ENCODE measurements at regions not wholly inside any gene's neighbourhood (a gene's known extent, or its start where the extent isn't known, plus 50 kb on each side); places are given as distances from the start of the nearest gene placed in this dataset.

DNA sequence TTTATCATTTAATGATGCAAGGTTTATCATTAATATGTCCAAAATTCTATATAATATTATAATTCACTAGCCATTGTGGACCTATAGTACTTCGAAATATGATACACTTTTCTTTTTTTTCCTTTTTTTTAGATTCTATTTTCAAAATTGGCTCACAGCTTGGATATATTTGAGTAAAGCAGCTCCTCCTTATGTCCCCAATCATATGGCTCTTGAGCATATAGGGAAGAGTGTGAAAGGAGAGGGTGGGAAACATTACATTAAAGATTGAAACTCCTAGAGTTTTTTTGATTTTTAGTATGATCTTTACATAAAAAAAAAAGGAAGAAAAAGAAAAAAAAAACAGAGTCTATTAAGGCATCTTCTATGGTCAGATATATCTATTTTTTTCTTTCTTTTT is 457.9 kb downstream of the RIT2 start:
- ChIA-PET POLR2A (no interaction called here), CTCF (no interaction called here)
- DNase-seq: no peak

DNA sequence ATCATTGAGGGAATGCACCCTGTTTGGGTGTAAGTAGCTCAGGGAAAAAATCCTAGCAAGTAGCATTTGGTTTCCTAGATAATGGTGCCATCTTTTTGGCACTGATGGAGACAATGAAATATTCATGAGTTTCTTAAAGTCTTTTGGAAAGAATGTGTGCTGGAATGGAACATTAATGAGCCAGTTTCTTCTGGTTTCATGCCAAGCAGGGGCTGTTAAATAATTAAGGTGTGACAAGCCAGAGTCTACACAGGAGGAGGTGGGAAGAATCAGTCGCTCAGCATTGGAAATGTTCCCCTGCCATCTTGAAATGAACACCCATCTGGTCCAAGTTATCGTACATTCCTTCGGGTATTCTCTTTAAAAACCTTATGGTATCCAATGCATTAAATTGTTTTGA is 457.3 kb downstream of the RIT2 start:
- Mint-ChIP-seq H3K36me3 (ENCODE audit: low read depth) (no peaks in the 10 kb centered on the region), H3K27ac (no peak overlapping the region), H3K27me3 (no peaks in the 10 kb centered on the region), H3K9me3 (no peaks in the 10 kb centered on the region), H3K4me1 (no peaks in the 10 kb centered on the region), H3K4me3 (no peak overlapping the region)
- no peak for DNase-seq
- ChIA-PET POLR2A (no interaction called here), CTCF (no interaction called here)

More for the DNA sequence above, 457.9 kb downstream of the RIT2 start:
- H3K9me3 Mint-ChIP-seq: no peaks in the 10 kb centered on the region
- H3K4me1 Mint-ChIP-seq: no peaks in the 10 kb centered on the region
- no peak overlapping the region for H3K4me3 Mint-ChIP-seq
- H3K27ac Mint-ChIP-seq: no peak overlapping the region
- H3K36me3 Mint-ChIP-seq (ENCODE audit: low read depth): no peaks in the 10 kb centered on the region
- no peaks in the 10 kb centered on the region for H3K27me3 Mint-ChIP-seq

- H3K27ac Mint-ChIP-seq: no peak overlapping the region
- H3K9me3 Mint-ChIP-seq: no peaks in the 10 kb centered on the region
- no peaks in the 10 kb centered on the region for H3K4me1 Mint-ChIP-seq
- H3K4me3 Mint-ChIP-seq: no peak overlapping the region
- no peaks in the 10 kb centered on the region for H3K36me3 Mint-ChIP-seq (ENCODE audit: low read depth)
- no peaks in the 10 kb centered on the region for H3K27me3 Mint-ChIP-seq
- DNase-seq: no peak
- ChIA-PET POLR2A (no interaction called here), CTCF (no interaction called here)
These were observed 456.3 kb downstream of the RIT2 start for GRCh38 chr18:42659187-42659586.

- Mint-ChIP-seq H3K36me3 (ENCODE audit: low read depth) (no peaks in the 10 kb centered on the region), H3K4me3 (no peak overlapping the region), H3K27me3 (no peaks in the 10 kb centered on the region), H3K4me1 (no peaks in the 10 kb centered on the region), H3K27ac (no peak overlapping the region), H3K9me3 (peaks cover 9% of the 10 kb centered on the region)
- CTCF ChIA-PET: no interaction called here
- POLR2A ChIA-PET: no interaction called here
- no peak for DNase-seq
These were observed 444.6 kb downstream of the RIT2 start for GRCh38 chr18:42670860-42671259.

GRCh38 chr18:42675810-42676209 is 439.7 kb downstream of the RIT2 start:
- ChIA-PET CTCF (interaction anchor here (0.8 kb wide), 1 partner anchor 346 kb away, joined by 3 read pairs; no protein-coding TSS in a partner anchor), POLR2A (no interaction called here)
- no peaks in the 10 kb centered on the region for H3K36me3 Mint-ChIP-seq (ENCODE audit: low read depth)
- no peaks in the 10 kb centered on the region for H3K4me1 Mint-ChIP-seq
- H3K9me3 Mint-ChIP-seq: peaks cover 6% of the 10 kb centered on the region
- H3K4me3 Mint-ChIP-seq: no peak overlapping the region
- H3K27ac Mint-ChIP-seq: no peak overlapping the region
- H3K27me3 Mint-ChIP-seq: no peaks in the 10 kb centered on the region
- no peak for DNase-seq

DNA sequence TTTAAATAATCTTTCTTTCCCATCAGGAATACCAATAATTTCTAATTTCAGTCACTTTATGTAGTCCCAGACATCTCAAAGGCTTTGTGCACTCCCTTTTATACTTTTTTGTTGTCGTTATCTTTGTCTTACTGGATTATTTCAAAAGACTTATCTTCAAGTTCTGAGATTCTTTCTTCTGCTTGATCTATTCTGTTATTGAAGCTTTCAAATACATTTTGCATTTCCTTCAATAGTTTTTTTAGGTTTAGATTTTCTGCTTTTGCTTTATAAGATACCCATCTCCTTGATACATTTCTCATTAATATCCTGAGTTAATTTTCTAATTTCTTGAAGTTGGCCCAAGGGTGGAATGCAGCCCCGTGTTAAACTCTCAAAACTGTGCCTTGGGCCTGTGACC is 432.4 kb downstream of the RIT2 start:
- ChIA-PET CTCF (no interaction called here), POLR2A (no interaction called here)
- no peak overlapping the region for H3K4me3 Mint-ChIP-seq
- peaks cover 23% of the 10 kb centered on the region for H3K9me3 Mint-ChIP-seq
- no peaks in the 10 kb centered on the region for H3K4me1 Mint-ChIP-seq
- H3K27ac Mint-ChIP-seq: no peak overlapping the region
- H3K27me3 Mint-ChIP-seq: no peaks in the 10 kb centered on the region
- no peaks in the 10 kb centered on the region for H3K36me3 Mint-ChIP-seq (ENCODE audit: low read depth)
- DNase-seq: no peak

- no peak overlapping the region for H3K27ac Mint-ChIP-seq
- no peaks in the 10 kb centered on the region for H3K36me3 Mint-ChIP-seq (ENCODE audit: low read depth)
- ChIA-PET CTCF (no interaction called here), POLR2A (no interaction called here)
- no peak for DNase-seq
- no peak overlapping the region for H3K4me3 Mint-ChIP-seq
- no peaks in the 10 kb centered on the region for H3K4me1 Mint-ChIP-seq
- no peaks in the 10 kb centered on the region for H3K27me3 Mint-ChIP-seq
- H3K9me3 Mint-ChIP-seq: peaks cover 5% of the 10 kb centered on the region
These were observed 426.2 kb downstream of the RIT2 start for GRCh38 chr18:42689310-42689709.
